ENCODE measurements at regions not wholly inside any gene's neighbourhood (a gene's known extent, or its start where the extent isn't known, plus 50 kb on each side); places are given as distances from the start of the nearest gene placed in this dataset.

DNA sequence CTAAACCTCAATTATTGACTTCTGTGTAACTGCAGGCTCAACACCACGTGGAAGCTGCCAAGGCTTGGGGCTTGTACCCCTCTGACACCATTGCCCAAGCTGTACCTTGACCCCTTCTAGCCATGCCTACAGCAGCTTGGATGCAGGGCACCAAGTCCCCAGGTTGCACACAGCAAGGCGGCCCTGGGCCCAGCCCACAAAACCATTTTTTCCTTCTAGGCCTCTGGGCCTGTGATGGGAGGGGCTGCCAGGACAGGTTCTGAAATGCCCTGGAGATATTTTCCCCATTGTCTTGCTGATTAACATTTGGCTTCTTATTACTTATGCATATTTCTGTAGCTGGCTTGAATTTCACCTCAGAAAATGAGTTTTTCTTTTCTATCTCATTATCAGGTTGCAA, 610.0 kb upstream of the LRRN3 start:
- in situ Hi-C loops (cut with HindIII; ENCODE audit: low pct_ligation_motif_present, low sequenced_read_pairs) = no loop called here
- Histone ChIP-seq H3K27ac (no peak overlapping the region), H3K27me3 (replicated peaks) (no peaks in the 10 kb centered on the region), H3K36me3 (replicated peaks) (no peaks in the 10 kb centered on the region), H3K4me3 (ENCODE audit: low read depth, low read length) (no peak overlapping the region)
- no peak for DNase-seq
- TF ChIP-seq, protein P1, sequence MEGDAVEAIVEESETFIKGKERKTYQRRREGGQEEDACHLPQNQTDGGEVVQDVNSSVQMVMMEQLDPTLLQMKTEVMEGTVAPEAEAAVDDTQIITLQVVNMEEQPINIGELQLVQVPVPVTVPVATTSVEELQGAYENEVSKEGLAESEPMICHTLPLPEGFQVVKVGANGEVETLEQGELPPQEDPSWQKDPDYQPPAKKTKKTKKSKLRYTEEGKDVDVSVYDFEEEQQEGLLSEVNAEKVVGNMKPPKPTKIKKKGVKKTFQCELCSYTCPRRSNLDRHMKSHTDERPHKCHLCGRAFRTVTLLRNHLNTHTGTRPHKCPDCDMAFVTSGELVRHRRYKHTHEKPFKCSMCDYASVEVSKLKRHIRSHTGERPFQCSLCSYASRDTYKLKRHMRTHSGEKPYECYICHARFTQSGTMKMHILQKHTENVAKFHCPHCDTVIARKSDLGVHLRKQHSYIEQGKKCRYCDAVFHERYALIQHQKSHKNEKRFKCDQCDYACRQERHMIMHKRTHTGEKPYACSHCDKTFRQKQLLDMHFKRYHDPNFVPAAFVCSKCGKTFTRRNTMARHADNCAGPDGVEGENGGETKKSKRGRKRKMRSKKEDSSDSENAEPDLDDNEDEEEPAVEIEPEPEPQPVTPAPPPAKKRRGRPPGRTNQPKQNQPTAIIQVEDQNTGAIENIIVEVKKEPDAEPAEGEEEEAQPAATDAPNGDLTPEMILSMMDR (IDR thresholded peaks at IDR 0.05; ENCODE audit: low read depth, low read length, missing control alignments) = no peak

GRCh38 chr7:110483553-110483952, 607.4 kb upstream of the LRRN3 start:
- Histone ChIP-seq H3K27me3 (replicated peaks) (no peaks in the 10 kb centered on the region), H3K27ac (no peak overlapping the region), H3K36me3 (replicated peaks) (no peaks in the 10 kb centered on the region), H3K4me3 (ENCODE audit: low read depth, low read length) (no peak overlapping the region)
- in situ Hi-C loops (cut with HindIII; ENCODE audit: low pct_ligation_motif_present, low sequenced_read_pairs) = no loop called here
- DNase-seq = no peak
- TF ChIP-seq, protein P1 (IDR thresholded peaks at IDR 0.05; ENCODE audit: low read depth, low read length, missing control alignments) = no peak

DNA sequence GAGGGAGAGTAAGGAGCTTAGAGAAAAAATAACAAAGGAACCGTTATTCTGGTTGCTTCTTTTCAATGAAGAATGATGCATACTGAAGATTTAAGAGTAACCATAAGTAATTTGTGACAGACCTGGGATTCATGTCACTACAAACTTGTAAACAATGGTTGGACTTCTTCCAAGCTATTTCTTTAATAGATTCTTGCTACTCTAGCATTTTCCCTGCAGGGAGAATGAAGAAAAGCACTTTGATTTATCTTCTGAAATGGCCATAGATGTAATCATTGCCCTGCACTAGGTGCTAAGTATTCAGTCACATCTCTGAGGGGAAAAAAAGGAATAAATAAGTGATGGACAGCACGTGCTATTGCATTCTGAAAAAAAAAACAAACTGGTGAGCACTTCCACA, 606.6 kb upstream of the LRRN3 start:
- Histone ChIP-seq H3K27me3 (replicated peaks) (no peaks in the 10 kb centered on the region), H3K36me3 (replicated peaks) (no peaks in the 10 kb centered on the region), H3K4me3 (ENCODE audit: low read depth, low read length) (no peak overlapping the region), H3K27ac (no peak overlapping the region)
- in situ Hi-C loops (cut with HindIII; ENCODE audit: low pct_ligation_motif_present, low sequenced_read_pairs) = no loop called here
- no peak for DNase-seq
- TF ChIP-seq, protein P1 (IDR thresholded peaks at IDR 0.05; ENCODE audit: low read depth, low read length, missing control alignments) = no peak

- H3K36me3 ChIP-seq (replicated peaks) = no peaks in the 10 kb centered on the region
- in situ Hi-C loops (cut with HindIII; ENCODE audit: low pct_ligation_motif_present, low sequenced_read_pairs) = no loop called here
- TF ChIP-seq, protein P1 (IDR thresholded peaks at IDR 0.05; ENCODE audit: low read depth, low read length, missing control alignments) = no peak
- H3K27ac ChIP-seq = no peak overlapping the region
- H3K27me3 ChIP-seq (replicated peaks) = no peaks in the 10 kb centered on the region
- no peak overlapping the region for H3K4me3 ChIP-seq (ENCODE audit: low read depth, low read length)
- no peak for DNase-seq
Measured at GRCh38 chr7:110486549-110486948, 604.4 kb upstream of the LRRN3 start.

DNA sequence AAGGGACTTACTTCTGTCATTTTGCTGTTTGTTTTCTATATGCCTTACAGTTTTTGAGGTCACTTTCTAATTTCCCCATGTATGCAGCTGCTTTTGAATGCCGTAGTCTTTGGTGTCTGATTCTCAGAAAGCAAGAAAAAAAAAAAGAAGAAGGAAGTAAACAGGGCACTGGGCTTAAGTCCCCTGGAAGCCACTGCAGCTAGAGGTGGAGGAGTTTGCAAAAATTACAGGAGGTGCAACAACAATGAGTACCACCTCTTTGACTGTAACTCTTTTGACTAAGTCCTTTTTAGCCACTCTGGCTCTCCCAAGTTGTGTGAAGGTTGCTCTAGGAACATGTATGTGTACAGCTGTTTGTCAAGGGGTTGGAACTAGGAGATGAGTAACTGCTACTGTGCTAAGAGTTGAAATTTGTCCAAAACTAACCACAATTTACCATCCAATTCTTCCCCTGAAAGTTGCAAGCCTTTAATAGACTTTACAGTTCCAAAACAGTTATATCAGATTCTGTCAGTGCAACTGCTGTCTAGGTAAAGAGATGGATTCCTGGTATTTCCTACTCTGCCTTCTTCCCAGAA, 588.0 kb upstream of the LRRN3 start:
- no peaks in the 10 kb centered on the region for H3K27me3 ChIP-seq (replicated peaks)
- no peaks in the 10 kb centered on the region for H3K36me3 ChIP-seq (replicated peaks)
- peak; percentile 42 for DNase-seq
- H3K27ac ChIP-seq = no peak overlapping the region
- TF ChIP-seq, protein P1 (IDR thresholded peaks at IDR 0.05; ENCODE audit: low read depth, low read length, missing control alignments) = no peak
- in situ Hi-C loops (cut with HindIII; ENCODE audit: low pct_ligation_motif_present, low sequenced_read_pairs) = no loop called here
- no peak overlapping the region for H3K4me3 ChIP-seq (ENCODE audit: low read depth, low read length)

GRCh38 chr7:110507369-110507768, 583.6 kb upstream of the LRRN3 start:
- Histone ChIP-seq H3K27me3 (replicated peaks) (no peaks in the 10 kb centered on the region), H3K4me3 (ENCODE audit: low read depth, low read length) (no peak overlapping the region), H3K27ac (no peak overlapping the region), H3K36me3 (replicated peaks) (no peaks in the 10 kb centered on the region)
- TF ChIP-seq, protein P1 (IDR thresholded peaks at IDR 0.05; ENCODE audit: low read depth, low read length, missing control alignments) = no peak
- in situ Hi-C loops (cut with HindIII; ENCODE audit: low pct_ligation_motif_present, low sequenced_read_pairs) = no loop called here
- DNase-seq = no peak
